ENCODE measurements at regions not wholly inside any gene's neighbourhood (a gene's known extent, or its start where the extent isn't known, plus 50 kb on each side); places are given as distances from the start of the nearest gene placed in this dataset.
"Not testable (repeated sequence)": the region's sequence is repeated elsewhere in the genome, so short reads cannot be mapped to it uniquely, and the experiment has no call there.

- H3K27ac ChIP-seq: no peak overlapping the region
Observed at GRCh38 chr10:9045311-9045710, 990.8 kb downstream of the GATA3 start.

DNA sequence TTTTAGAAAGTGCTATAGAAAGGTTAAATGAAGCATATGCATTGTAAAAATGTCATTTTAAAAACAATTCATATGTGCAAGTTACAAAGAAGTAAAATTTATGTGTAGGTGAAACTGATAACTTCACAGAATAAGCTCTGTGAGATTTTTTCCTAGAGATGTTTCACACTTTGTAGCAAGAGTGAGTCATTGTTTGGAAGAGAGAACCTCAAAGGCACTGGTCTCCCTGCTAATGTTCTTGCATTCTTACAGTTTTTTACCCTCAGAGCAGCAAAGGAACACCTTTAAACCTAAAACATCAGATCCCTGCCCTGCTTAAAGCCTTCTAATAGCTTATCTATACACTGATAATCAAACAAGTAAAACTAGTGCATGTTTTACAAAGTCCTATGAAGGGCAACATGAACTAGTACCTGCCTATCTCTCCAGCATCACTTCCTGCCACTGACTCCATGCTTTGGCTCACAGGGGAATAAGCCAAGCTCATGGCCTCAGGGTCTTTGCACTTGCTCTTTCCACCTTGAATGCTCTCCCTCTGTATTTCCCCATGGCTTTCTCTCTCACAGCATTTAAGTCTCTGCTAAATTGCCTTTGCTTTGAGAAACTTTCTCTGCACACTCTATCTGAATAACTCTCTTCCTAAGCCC lies 997.0 kb downstream of the GATA3 start:
- no peak for DNase-seq
- Histone ChIP-seq H3K27ac (no peak overlapping the region), H3K36me3 (no peaks in the 10 kb centered on the region), H3K4me3 (no peak overlapping the region), H3K9me3 (replicated peaks) (no peaks in the 10 kb centered on the region), H3K27me3 (no peaks in the 10 kb centered on the region), H3K4me1 (no peaks in the 10 kb centered on the region)

More at GRCh38 chr10:9045311-9045710, 990.8 kb downstream of the GATA3 start:
- Histone ChIP-seq H3K27me3 (no peaks in the 10 kb centered on the region), H3K4me3 (no peak overlapping the region), H3K9me3 (replicated peaks) (no peaks in the 10 kb centered on the region), H3K4me1 (no peaks in the 10 kb centered on the region), H3K36me3 (no peaks in the 10 kb centered on the region)
- no peak for DNase-seq

DNA sequence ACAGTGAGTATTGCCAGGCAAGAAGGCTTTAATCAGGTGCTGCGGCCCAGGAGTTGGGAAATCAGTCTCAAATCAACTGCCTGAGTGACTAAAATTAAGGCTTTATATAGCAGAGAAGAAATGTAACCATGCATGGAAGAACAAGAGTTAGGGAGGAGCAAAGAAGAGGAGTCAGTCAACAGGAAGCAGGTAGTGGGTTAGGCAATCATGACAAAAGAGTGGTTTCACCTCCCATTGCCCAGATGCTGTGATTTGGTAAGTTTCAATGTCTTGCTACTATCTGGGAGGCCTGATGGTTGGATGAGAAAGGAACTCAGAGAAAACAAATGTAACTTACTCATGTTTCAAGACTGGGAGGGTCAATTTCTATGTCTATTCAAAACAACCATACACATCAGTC lies 998.3 kb downstream of the GATA3 start:
- no peak overlapping the region for H3K4me3 ChIP-seq
- DNase-seq: no peak
- H3K9me3 ChIP-seq (replicated peaks): no peaks in the 10 kb centered on the region
- H3K4me1 ChIP-seq: no peaks in the 10 kb centered on the region
- H3K27me3 ChIP-seq: no peaks in the 10 kb centered on the region
- no peaks in the 10 kb centered on the region for H3K36me3 ChIP-seq
- no peak overlapping the region for H3K27ac ChIP-seq

- Histone ChIP-seq H3K27ac (no peak overlapping the region), H3K4me1 (no peaks in the 10 kb centered on the region), H3K36me3 (no peaks in the 10 kb centered on the region), H3K4me3 (no peak overlapping the region), H3K9me3 (replicated peaks) (no peaks in the 10 kb centered on the region), H3K27me3 (no peaks in the 10 kb centered on the region)
- no peak for DNase-seq
Observed at GRCh38 chr10:9056521-9056920, 1002.0 kb downstream of the GATA3 start.

DNA sequence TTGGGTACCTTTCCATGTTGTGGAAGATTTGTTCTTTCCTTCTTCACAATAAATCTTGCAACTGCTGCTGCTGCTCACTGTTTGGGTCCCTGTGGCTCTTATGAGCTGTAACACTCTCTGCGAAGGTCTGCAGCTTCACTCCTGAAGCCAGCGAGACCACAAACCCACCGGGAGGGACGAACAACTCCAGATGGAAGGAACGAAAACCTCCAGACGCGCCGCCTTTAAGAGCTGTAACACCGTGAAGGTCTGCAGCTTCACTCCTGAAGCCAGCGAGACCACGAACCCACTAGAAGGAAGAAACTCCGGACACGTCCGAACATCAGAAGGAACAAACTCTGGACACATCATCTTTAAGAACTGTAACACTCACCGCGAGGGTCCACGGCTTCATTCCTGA lies 1002.8 kb downstream of the GATA3 start:
- not testable (repeated sequence) for DNase-seq; H3K9me3 ChIP-seq (replicated peaks)

GRCh38 chr10:9060314-9060713 lies 1005.8 kb downstream of the GATA3 start:
- Histone ChIP-seq H3K4me1 (no peaks in the 10 kb centered on the region), H3K27ac (no peak overlapping the region)

More for the DNA sequence above, 1002.8 kb downstream of the GATA3 start:
- not testable (repeated sequence) for H3K27ac ChIP-seq, H3K36me3 ChIP-seq, H3K27me3 ChIP-seq, H3K4me3 ChIP-seq, H3K4me1 ChIP-seq

GRCh38 chr10:9061871-9062270 lies 1007.4 kb downstream of the GATA3 start:
- Histone ChIP-seq H3K27me3 (no peaks in the 10 kb centered on the region), H3K4me1 (no peaks in the 10 kb centered on the region), H3K9me3 (replicated peaks) (no peaks in the 10 kb centered on the region), H3K4me3 (no peak overlapping the region), H3K27ac (no peak overlapping the region), H3K36me3 (no peaks in the 10 kb centered on the region)
- no peak for DNase-seq

More at GRCh38 chr10:9060314-9060713, 1005.8 kb downstream of the GATA3 start:
- Histone ChIP-seq H3K36me3 (no peaks in the 10 kb centered on the region), H3K4me3 (no peak overlapping the region), H3K9me3 (replicated peaks) (no peaks in the 10 kb centered on the region), H3K27me3 (no peaks in the 10 kb centered on the region)
- DNase-seq: no peak

- no peaks in the 10 kb centered on the region for H3K27me3 ChIP-seq
- H3K4me3 ChIP-seq: no peak overlapping the region
- H3K4me1 ChIP-seq: no peaks in the 10 kb centered on the region
- no peak overlapping the region for H3K27ac ChIP-seq
- H3K36me3 ChIP-seq: no peaks in the 10 kb centered on the region
- H3K9me3 ChIP-seq (replicated peaks): no peaks in the 10 kb centered on the region
- no peak for DNase-seq
Observed at GRCh38 chr10:9066152-9066551, 1011.7 kb downstream of the GATA3 start.

GRCh38 chr10:9068003-9068402 lies 1013.5 kb downstream of the GATA3 start:
- Histone ChIP-seq H3K4me1 (no peaks in the 10 kb centered on the region), H3K27ac (no peak overlapping the region), H3K27me3 (no peaks in the 10 kb centered on the region), H3K9me3 (replicated peaks) (no peaks in the 10 kb centered on the region), H3K36me3 (no peaks in the 10 kb centered on the region), H3K4me3 (no peak overlapping the region)
- no peak for DNase-seq

DNA sequence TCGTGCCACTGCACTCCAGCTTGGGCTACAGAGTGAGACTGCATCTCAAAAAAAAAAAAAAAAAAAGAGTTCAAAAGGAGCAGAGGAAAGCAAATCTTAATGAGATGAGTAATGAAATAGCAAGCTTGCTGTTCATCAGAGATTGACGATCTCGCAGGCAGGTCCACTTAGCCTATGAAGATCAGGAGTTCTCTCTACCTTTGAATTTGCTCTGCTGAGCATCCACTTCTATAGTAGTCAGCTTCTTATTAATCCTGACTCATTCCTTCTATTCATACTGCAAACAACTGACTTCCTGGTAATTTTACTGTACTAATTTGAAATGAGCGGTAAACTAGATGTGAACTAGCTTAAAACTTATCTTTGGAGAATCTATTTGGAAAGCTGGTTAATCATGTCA lies 1014.6 kb downstream of the GATA3 start:
- Histone ChIP-seq H3K27ac (no peak overlapping the region), H3K9me3 (replicated peaks) (no peaks in the 10 kb centered on the region), H3K4me1 (no peaks in the 10 kb centered on the region), H3K4me3 (no peak overlapping the region), H3K36me3 (no peaks in the 10 kb centered on the region), H3K27me3 (no peaks in the 10 kb centered on the region)
- no peak for DNase-seq

DNA sequence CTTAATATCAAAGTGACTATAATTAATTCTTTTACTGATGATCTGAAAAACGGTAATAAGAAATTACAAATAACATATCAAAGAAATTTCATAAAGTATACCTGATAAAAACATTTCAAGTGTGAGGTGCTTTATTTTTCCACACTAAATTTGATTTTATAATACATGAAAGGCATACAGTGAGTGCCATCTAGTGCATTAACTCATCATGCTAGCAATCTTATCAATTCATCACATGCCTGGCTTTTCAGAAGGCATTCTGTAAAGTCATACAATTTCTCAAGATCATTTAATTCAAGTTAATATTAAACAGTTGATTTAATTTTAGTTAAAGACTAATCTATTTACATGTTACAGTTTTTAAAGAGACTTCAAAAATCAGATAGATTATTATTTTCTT lies 1020.9 kb downstream of the GATA3 start:
- Histone ChIP-seq H3K27ac (no peak overlapping the region), H3K36me3 (no peaks in the 10 kb centered on the region), H3K9me3 (replicated peaks) (no peaks in the 10 kb centered on the region), H3K4me1 (no peaks in the 10 kb centered on the region), H3K27me3 (no peaks in the 10 kb centered on the region), H3K4me3 (no peak overlapping the region)
- no peak for DNase-seq

GRCh38 chr10:9076066-9076465 lies 1021.6 kb downstream of the GATA3 start:
- Histone ChIP-seq H3K9me3 (replicated peaks) (no peaks in the 10 kb centered on the region), H3K27ac (no peak overlapping the region), H3K4me3 (no peak overlapping the region), H3K36me3 (no peaks in the 10 kb centered on the region), H3K4me1 (no peaks in the 10 kb centered on the region), H3K27me3 (no peaks in the 10 kb centered on the region)
- DNase-seq: no peak

GRCh38 chr10:9081253-9081652 lies 1026.8 kb downstream of the GATA3 start:
- no peaks in the 10 kb centered on the region for H3K4me1 ChIP-seq
- no peaks in the 10 kb centered on the region for H3K36me3 ChIP-seq
- no peaks in the 10 kb centered on the region for H3K27me3 ChIP-seq
- no peak for DNase-seq
- no peak overlapping the region for H3K4me3 ChIP-seq
- no peaks in the 10 kb centered on the region for H3K9me3 ChIP-seq (replicated peaks)
- no peak overlapping the region for H3K27ac ChIP-seq

DNA sequence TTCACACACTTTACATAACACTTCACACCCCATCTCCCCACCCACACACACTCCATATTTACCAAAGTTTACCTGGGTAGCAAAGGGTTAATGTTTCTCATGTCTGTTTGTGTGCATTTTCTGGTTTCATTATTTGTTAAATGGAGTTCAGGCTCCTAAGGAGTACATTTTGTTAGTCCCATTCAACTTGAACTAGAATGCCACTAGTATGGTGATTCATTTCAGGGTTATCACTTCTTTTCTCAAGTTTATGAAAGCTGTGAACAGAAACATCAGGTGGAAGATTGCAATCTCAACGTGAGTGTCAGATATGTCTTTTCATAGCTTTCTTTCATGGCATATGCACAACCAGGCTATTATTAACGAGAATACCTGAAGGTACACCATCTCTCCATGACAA lies 1027.5 kb downstream of the GATA3 start:
- DNase-seq: no peak
- H3K9me3 ChIP-seq (replicated peaks): no peaks in the 10 kb centered on the region

GRCh38 chr10:9091530-9092093 lies 1037.1 kb downstream of the GATA3 start:
- no peak for DNase-seq
- Histone ChIP-seq H3K4me3 (no peak overlapping the region), H3K36me3 (no peaks in the 10 kb centered on the region), H3K27ac (no peak overlapping the region), H3K4me1 (no peaks in the 10 kb centered on the region), H3K27me3 (no peaks in the 10 kb centered on the region), H3K9me3 (replicated peaks) (no peaks in the 10 kb centered on the region)

More for the DNA sequence above, 1027.5 kb downstream of the GATA3 start:
- Histone ChIP-seq H3K4me1 (no peaks in the 10 kb centered on the region), H3K4me3 (no peak overlapping the region), H3K27me3 (no peaks in the 10 kb centered on the region), H3K36me3 (no peaks in the 10 kb centered on the region), H3K27ac (no peak overlapping the region)

DNA sequence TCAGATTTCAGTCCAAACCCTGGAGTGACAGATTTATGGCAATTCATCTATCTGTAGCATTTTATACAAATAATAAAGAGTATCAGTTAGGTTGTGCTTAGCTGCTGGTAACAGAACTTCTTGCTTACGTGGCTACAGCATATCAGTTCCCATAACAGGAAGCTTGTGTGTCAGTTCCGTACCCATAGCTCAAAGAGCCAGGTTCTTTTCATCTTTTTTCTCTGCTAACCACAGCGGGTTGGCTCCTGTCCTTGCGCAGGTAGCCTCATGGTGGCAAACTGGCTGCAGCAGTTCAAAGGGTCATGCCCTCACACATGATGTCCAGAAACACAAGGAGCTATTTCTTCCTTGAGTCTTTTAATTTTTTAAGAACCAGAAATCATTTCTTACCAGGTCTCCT lies 1041.8 kb downstream of the GATA3 start:
- H3K4me1 ChIP-seq: no peaks in the 10 kb centered on the region

More for the DNA sequence above, 1041.8 kb downstream of the GATA3 start:
- H3K4me3 ChIP-seq: no peak overlapping the region
- H3K36me3 ChIP-seq: no peaks in the 10 kb centered on the region
- no peaks in the 10 kb centered on the region for H3K27me3 ChIP-seq
- no peak overlapping the region for H3K27ac ChIP-seq
- no peak for DNase-seq
- H3K9me3 ChIP-seq (replicated peaks): no peaks in the 10 kb centered on the region

All from SJCRH30 (cell line).